H9 (cell line): ENCODE measurements at regions not wholly inside any gene's neighbourhood (a gene's known extent, or its start where the extent isn't known, plus 50 kb on each side); places are given as distances from the start of the nearest gene placed in this dataset.

Source experiments
- DNase-seq: peaks from one replicate; pipeline ENCODE4 v3.0.0-alpha.2; 2017
- H2AFZ ChIP-seq: one replicate; pipeline ENCODE4 v1.6.1; 2013; ENCODE audit warnings: mild to moderate bottlenecking, low read length, control low read depth, moderate library complexity
- H2AK5ac ChIP-seq: 2 replicates; pipeline ENCODE4 v1.6.1; 2013; ENCODE audit warnings: low read length, control low read depth, mixed read lengths; ENCODE audit not compliant: insufficient read length
- H2BK120ac ChIP-seq: one replicate; pipeline ENCODE4 v1.6.1; 2013; ENCODE audit warnings: low read depth, mild to moderate bottlenecking, low read length, control low read depth, inconsistent platforms; ENCODE audit not compliant: poor library complexity, severe bottlenecking
- H2BK12ac ChIP-seq: 2 replicates; pipeline ENCODE4 v1.6.1; 2013; ENCODE audit warnings: low read length, control low read depth, mixed read lengths, low read depth; ENCODE audit not compliant: insufficient read length
- H2BK15ac ChIP-seq: 2 replicates; pipeline ENCODE4 v1.6.1; 2013; ENCODE audit warnings: low read depth, low read length, control low read depth
- H2BK20ac ChIP-seq: one replicate; pipeline ENCODE4 v1.6.1; 2013; ENCODE audit warnings: low read depth, mild to moderate bottlenecking, low read length, control low read depth, inconsistent platforms; ENCODE audit not compliant: poor library complexity, severe bottlenecking
- H2BK5ac ChIP-seq: 2 replicates; pipeline ENCODE4 v1.6.1; 2013; ENCODE audit warnings: low read length, control low read depth, mixed read lengths; ENCODE audit not compliant: insufficient read length
- H3K14ac ChIP-seq: 2 replicates; pipeline ENCODE4 v1.6.1; 2013; ENCODE audit warnings: low read length, control low read depth; ENCODE audit not compliant: insufficient read depth
- H3K18ac ChIP-seq: 2 replicates; pipeline ENCODE4 v1.6.1; 2013; ENCODE audit warnings: low read depth, mild to moderate bottlenecking, mixed read lengths, low read length, control low read depth; ENCODE audit not compliant: insufficient read length
- H3K23ac ChIP-seq: 2 replicates; pipeline ENCODE4 v1.6.1; 2013; ENCODE audit warnings: low read length, control low read depth, mixed read lengths, low read depth; ENCODE audit not compliant: insufficient read length
- H3K23me2 ChIP-seq: 2 replicates; pipeline ENCODE4 v1.6.1; 2013; ENCODE audit warnings: low read depth, mild to moderate bottlenecking, mixed read lengths, low read length, control low read depth; ENCODE audit not compliant: insufficient read length, poor library complexity, severe bottlenecking
- H3K27ac ChIP-seq: 2 replicates; pipeline ENCODE4 v1.5.1; 2013; ENCODE audit warnings: low read length, control low read depth, mixed read lengths, low read depth; ENCODE audit not compliant: insufficient read length
- H3K27me3 ChIP-seq: 2 replicates; pipeline ENCODE4 v1.6.1; 2013; ENCODE audit warnings: low read length, control low read depth, inconsistent platforms; ENCODE audit not compliant: insufficient read depth
- H3K4ac ChIP-seq: 2 replicates; pipeline ENCODE4 v1.6.1; 2013; ENCODE audit warnings: low read depth, mild to moderate bottlenecking, control low read depth, inconsistent platforms, low read length, moderate library complexity
- H3K4me1 ChIP-seq: 2 replicates; pipeline ENCODE4 v1.6.1; 2013; ENCODE audit warnings: low read length, control low read depth, inconsistent platforms; ENCODE audit not compliant: insufficient read depth
- H3K4me2 ChIP-seq: 2 replicates; pipeline ENCODE4 v1.6.1; 2013; ENCODE audit warnings: low read length, control low read depth, mixed read lengths; ENCODE audit not compliant: insufficient read length, insufficient read depth
- H3K56ac ChIP-seq: 2 replicates; pipeline ENCODE4 v1.6.1; 2013; ENCODE audit warnings: low read depth, mild to moderate bottlenecking, mixed read lengths, low read length, control low read depth; ENCODE audit not compliant: insufficient read length
- H3K79me1 ChIP-seq: 2 replicates; pipeline ENCODE4 v1.6.1; 2013; ENCODE audit warnings: low read depth, mild to moderate bottlenecking, moderate library complexity, low read length, control low read depth, inconsistent platforms; ENCODE audit not compliant: insufficient read depth, poor library complexity, severe bottlenecking
- H3K79me2 ChIP-seq: 2 replicates; pipeline ENCODE4 v1.6.1; 2013; ENCODE audit warnings: low read length, control low read depth, inconsistent platforms; ENCODE audit not compliant: insufficient read depth
- H3K9ac ChIP-seq: 2 replicates; pipeline ENCODE4 v1.6.1; 2013; ENCODE audit warnings: low read length, control low read depth, mixed read lengths; ENCODE audit not compliant: insufficient read length; ENCODE audit errors: extremely low read depth
- H3K9me3 ChIP-seq: one replicate; pipeline ENCODE4 v1.6.1; 2013; ENCODE audit warnings: low read depth, low read length, inconsistent platforms; ENCODE audit not compliant: control insufficient read depth
- H3T11ph ChIP-seq: one replicate; pipeline ENCODE4 v1.6.1; 2013; ENCODE audit warnings: mild to moderate bottlenecking, low read length, control low read depth, inconsistent platforms
- H4K20me1 ChIP-seq: one replicate; pipeline ENCODE4 v1.6.1; 2013; ENCODE audit not compliant: control insufficient read depth, insufficient read length, insufficient read depth
- H4K5ac ChIP-seq: 2 replicates; pipeline ENCODE4 v1.6.1; 2013; ENCODE audit warnings: low read depth, mild to moderate bottlenecking, mixed read lengths, low read length, control low read depth; ENCODE audit not compliant: insufficient read length
- H4K8ac ChIP-seq: replicated peaks from 2 replicates; pipeline ENCODE4 v1.6.1; 2013; ENCODE audit warnings: low read length, control low read depth, mixed read lengths, low read depth; ENCODE audit not compliant: insufficient read length
- H4K91ac ChIP-seq: 2 replicates; pipeline ENCODE4 v1.6.1; 2013; ENCODE audit warnings: low read depth, mild to moderate bottlenecking, moderate library complexity, mixed read lengths, low read length, control low read depth; ENCODE audit not compliant: insufficient read length
- H3K27ac Mint-ChIP-seq, 3 experiments: 2 replicates in 2 of 3; 3 replicates in 1 of 3; pipeline ENCODE4 v1.8.0; 2020 to 2021; ENCODE audit warnings: mixed read lengths in 3 of 3, mild to moderate bottlenecking in 1 of 3, moderate library complexity in 1 of 3
- H3K27me3 Mint-ChIP-seq: 2 replicates; pipeline ENCODE4 v1.8.0; 2021; ENCODE audit warnings: low read depth, mild to moderate bottlenecking, moderate library complexity, mixed read lengths
- H3K36me3 Mint-ChIP-seq, 3 experiments: 2 replicates in 2 of 3; 3 replicates in 1 of 3; pipeline ENCODE4 v1.8.0; 2020 to 2021; ENCODE audit warnings: low read depth in 3 of 3, mixed read lengths in 3 of 3; ENCODE audit not compliant: insufficient read depth in 1 of 3
- H3K4me1 Mint-ChIP-seq, 2 experiments: 2 replicates each; pipeline ENCODE4 v1.8.0; 2020; ENCODE audit warnings: mixed read lengths in 2 of 2
- H3K4me3 Mint-ChIP-seq, 2 experiments: 2 replicates in 1 of 2; 3 replicates in 1 of 2; pipeline ENCODE4 v1.8.0; 2020 to 2021; ENCODE audit warnings: mild to moderate bottlenecking in 2 of 2, mixed read lengths in 2 of 2, moderate library complexity in 1 of 2
- H3K9me3 Mint-ChIP-seq, 2 experiments: 2 replicates in 1 of 2; 3 replicates in 1 of 2; pipeline ENCODE4 v1.8.0; 2020; ENCODE audit warnings: mild to moderate bottlenecking in 2 of 2, mixed read lengths in 2 of 2, moderate library complexity in 1 of 2
- WGBS: extraction: QIAGEN DNeasy Blood & Tissue Kit; methylation state at CpG from one replicate; pipeline ENCODE4 v1.1.7; 2013; ENCODE audit warnings: missing lambda C conversion rate, low lambda C conversion rate, mixed read lengths; ENCODE audit not compliant: insufficient read length; ENCODE audit errors: extremely low coverage; 5-methylcytosine and 5-hydroxymethylcytosine counted together
- TF ChIP-seq, protein P1 (sequence below): fragments of 200-600 bp; sonication (generic); conservative IDR thresholded peaks from 3 replicates; pipeline ENCODE4 v1.8.0; 2021; ENCODE audit warnings: antibody characterized with exemption, mild to moderate bottlenecking

DNA sequence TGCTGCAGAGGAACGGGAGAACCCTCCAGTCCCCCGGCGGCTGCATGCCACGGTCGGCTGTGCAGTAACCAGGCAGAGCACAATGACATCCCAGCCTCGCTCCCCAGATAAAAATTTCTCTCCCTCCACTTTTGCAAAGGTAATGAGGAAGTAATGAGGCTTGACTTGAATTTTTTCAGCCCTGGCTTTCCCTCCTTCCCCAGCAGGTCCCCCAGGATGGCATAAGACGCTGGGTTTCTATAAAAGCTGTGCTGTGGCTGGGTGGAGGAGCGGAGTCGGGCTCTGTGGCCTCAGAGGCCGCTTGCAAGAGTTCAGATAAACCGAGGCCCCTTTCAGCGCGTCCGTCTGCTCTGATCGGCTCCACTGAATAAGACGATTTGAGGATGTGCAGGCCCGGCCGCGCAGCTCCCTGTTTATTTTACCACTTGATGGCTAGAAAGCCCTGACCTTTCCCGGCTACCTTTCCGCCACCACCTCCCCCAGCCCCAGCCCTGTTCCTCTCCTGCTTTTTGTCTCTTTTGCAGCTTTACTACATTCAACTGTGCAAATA, 351.9 kb upstream of the IRX2 start:
- TF ChIP-seq, protein P1, sequence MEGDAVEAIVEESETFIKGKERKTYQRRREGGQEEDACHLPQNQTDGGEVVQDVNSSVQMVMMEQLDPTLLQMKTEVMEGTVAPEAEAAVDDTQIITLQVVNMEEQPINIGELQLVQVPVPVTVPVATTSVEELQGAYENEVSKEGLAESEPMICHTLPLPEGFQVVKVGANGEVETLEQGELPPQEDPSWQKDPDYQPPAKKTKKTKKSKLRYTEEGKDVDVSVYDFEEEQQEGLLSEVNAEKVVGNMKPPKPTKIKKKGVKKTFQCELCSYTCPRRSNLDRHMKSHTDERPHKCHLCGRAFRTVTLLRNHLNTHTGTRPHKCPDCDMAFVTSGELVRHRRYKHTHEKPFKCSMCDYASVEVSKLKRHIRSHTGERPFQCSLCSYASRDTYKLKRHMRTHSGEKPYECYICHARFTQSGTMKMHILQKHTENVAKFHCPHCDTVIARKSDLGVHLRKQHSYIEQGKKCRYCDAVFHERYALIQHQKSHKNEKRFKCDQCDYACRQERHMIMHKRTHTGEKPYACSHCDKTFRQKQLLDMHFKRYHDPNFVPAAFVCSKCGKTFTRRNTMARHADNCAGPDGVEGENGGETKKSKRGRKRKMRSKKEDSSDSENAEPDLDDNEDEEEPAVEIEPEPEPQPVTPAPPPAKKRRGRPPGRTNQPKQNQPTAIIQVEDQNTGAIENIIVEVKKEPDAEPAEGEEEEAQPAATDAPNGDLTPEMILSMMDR: no peak
- H2BK5ac ChIP-seq: no peak overlapping the region
- no peaks in the 10 kb centered on the region for H3K9me3 ChIP-seq
- no peak overlapping the region for H3K4ac ChIP-seq
- H4K91ac ChIP-seq: no peak overlapping the region
- no peaks in the 10 kb centered on the region for H3K79me2 ChIP-seq
- no peak overlapping the region for H2BK15ac ChIP-seq
- H4K5ac ChIP-seq: no peak overlapping the region
- no peak overlapping the region for H3T11ph ChIP-seq
- peak overlapping the region in 1 of 2 experiments; percentile 59; a peak in 3 of 5 replicates for H3K4me3 Mint-ChIP-seq
- H3K27ac ChIP-seq: no peak overlapping the region
- no peak overlapping the region for H2BK12ac ChIP-seq
- no peaks in the 10 kb centered on the region; a peak in 3 of 5 replicates for H3K9me3 Mint-ChIP-seq
- no peak overlapping the region for H3K23ac ChIP-seq
- H3K4me2 ChIP-seq: peak overlapping the region; percentile 2
- H3K79me1 ChIP-seq: no peaks in the 10 kb centered on the region
- H2AFZ ChIP-seq: no peak overlapping the region
- peak overlapping the region; percentile 70; the same call in 1 of the 2 replicates for H3K14ac ChIP-seq
- no peak overlapping the region for H2BK120ac ChIP-seq
- WGBS: no CpG with 5 or more reads among the region's 21 CpGs
- H3K4me1 ChIP-seq: peaks cover 22% of the 10 kb centered on the region; the same call in 1 of the 2 replicates
- no peak overlapping the region for H3K18ac ChIP-seq
- H3K9ac ChIP-seq: no peak overlapping the region
- H3K27ac Mint-ChIP-seq: peak overlapping the region; percentile 22 to 99 (median 97); a peak in 4 of 7 replicates
- H3K23me2 ChIP-seq: no peaks in the 10 kb centered on the region
- peak; percentile 35 for DNase-seq
- H3K27me3 ChIP-seq: no peaks in the 10 kb centered on the region
- H3K4me1 Mint-ChIP-seq: peaks cover 86 to 91% of the 10 kb centered on the region in 2 experiments
- no peaks in the 10 kb centered on the region for H3K36me3 Mint-ChIP-seq
- peaks cover 1% of the 10 kb centered on the region; the same call in 1 of the 2 replicates for H3K27me3 Mint-ChIP-seq
- H2AK5ac ChIP-seq: no peak overlapping the region
- no peak overlapping the region for H3K56ac ChIP-seq
- H4K20me1 ChIP-seq: no peaks in the 10 kb centered on the region
- no peak overlapping the region for H2BK20ac ChIP-seq
- H4K8ac ChIP-seq: no peak overlapping the region
